Activated CD4-positive, alpha-beta memory T cell treated with anti-CD3 and anti-CD28 coated beads for 36 hours (primary cell): ENCODE measurements at regions not wholly inside any gene's neighbourhood (a gene's known extent, or its start where the extent isn't known, plus 50 kb on each side); places are given as distances from the start of the nearest gene placed in this dataset.
"Not testable (repeated sequence)": the region's sequence is repeated elsewhere in the genome, so short reads cannot be mapped to it uniquely, and the experiment has no call there.

Experiments used
- CTCF ChIA-PET: fragments of 350-600 bp; sonication (Branson Sonifier 250); formaldehyde crosslinking; loops from one replicate; lab custom pipeline; 2021; ENCODE audit warnings: antibody characterized with exemption, inconsistent platforms; lab: Charles Lee
- POLR2A ChIA-PET: fragments of 350-600 bp; sonication (Branson Sonifier 250); formaldehyde crosslinking; loops from one replicate; lab custom pipeline; 2021; ENCODE audit warnings: antibody characterized with exemption; lab: Charles Lee
- DNase-seq: peaks from one replicate; pipeline ENCODE4 v3.0.0-alpha.2; 2020
- H3K27ac Mint-ChIP-seq: one replicate; pipeline ENCODE4 v1.8.0; 2021; ENCODE audit warnings: mixed read lengths
- H3K27me3 Mint-ChIP-seq: one replicate; pipeline ENCODE4 v1.8.0; 2021; ENCODE audit warnings: mixed read lengths
- H3K36me3 Mint-ChIP-seq: one replicate; pipeline ENCODE4 v1.8.0; 2021; ENCODE audit warnings: mixed read lengths
- H3K4me1 Mint-ChIP-seq: one replicate; pipeline ENCODE4 v1.8.0; 2021; ENCODE audit warnings: low read depth, mixed read lengths
- H3K4me3 Mint-ChIP-seq: one replicate; pipeline ENCODE4 v1.8.0; 2021; ENCODE audit warnings: mild to moderate bottlenecking, mixed read lengths
- H3K9me3 Mint-ChIP-seq: one replicate; pipeline ENCODE4 v1.8.0; 2021; ENCODE audit warnings: mixed read lengths
- intact Hi-C: fragments of 100-400 bp; cut with micrococcal nuclease; formaldehyde crosslinking; loops from one replicate; pipeline ENCODE4 v1.15.1; 2023

DNA sequence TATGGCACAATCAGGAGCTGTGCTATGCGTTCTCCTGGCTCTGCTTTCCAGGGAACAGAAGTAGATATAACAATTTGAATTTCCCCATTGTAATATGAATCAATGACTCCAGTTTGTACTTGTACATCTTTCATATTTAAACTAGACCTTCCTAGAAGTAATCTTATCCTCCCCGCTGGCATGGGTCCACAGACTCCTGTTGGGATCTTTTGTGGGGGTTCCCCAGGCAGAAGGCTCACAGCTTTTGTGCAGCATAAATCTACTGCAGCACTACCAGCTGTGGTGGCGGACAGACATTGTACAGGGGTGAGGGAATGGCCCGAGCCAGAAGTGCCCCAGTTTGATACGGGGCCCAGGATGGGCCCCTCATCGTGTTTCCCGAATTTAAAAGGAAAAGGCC, 1042.1 kb downstream of the STPG2 start:
- H3K4me3 Mint-ChIP-seq, H3K27ac Mint-ChIP-seq, H3K4me1 Mint-ChIP-seq, CTCF ChIA-PET, H3K9me3 Mint-ChIP-seq, POLR2A ChIA-PET, intact Hi-C loops, H3K27me3 Mint-ChIP-seq, DNase-seq, H3K36me3 Mint-ChIP-seq: not testable (repeated sequence)

DNA sequence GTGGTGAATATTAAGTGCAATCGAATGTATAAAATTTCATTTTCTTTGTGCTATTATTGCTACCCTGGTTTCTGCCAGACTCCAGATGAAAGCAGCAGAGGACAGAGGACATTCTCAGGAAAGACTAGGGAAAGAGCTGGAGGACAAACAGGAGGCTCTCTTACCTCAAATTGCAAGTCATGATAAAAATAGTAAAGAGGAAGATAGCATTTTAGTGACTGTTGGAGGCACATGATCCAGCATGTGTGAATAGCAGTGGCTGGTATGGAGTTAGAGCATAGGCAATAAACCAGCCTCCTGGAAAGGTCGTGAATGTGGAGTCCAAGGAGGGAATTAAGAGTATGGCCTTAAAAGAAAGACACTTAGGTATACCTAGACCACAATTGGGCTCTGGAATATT, 1040.0 kb downstream of the STPG2 start:
- POLR2A ChIA-PET, result no interaction called here
- H3K4me1 Mint-ChIP-seq, result no peaks in the 10 kb centered on the region
- peaks cover 3% of the 10 kb centered on the region for H3K9me3 Mint-ChIP-seq
- no peaks in the 10 kb centered on the region for H3K27me3 Mint-ChIP-seq
- DNase-seq, result no peak
- no peaks in the 10 kb centered on the region for H3K36me3 Mint-ChIP-seq
- intact Hi-C loops, result no loop called here
- CTCF ChIA-PET, result no interaction called here
- H3K4me3 Mint-ChIP-seq, result no peak overlapping the region
- H3K27ac Mint-ChIP-seq, result no peak overlapping the region

DNA sequence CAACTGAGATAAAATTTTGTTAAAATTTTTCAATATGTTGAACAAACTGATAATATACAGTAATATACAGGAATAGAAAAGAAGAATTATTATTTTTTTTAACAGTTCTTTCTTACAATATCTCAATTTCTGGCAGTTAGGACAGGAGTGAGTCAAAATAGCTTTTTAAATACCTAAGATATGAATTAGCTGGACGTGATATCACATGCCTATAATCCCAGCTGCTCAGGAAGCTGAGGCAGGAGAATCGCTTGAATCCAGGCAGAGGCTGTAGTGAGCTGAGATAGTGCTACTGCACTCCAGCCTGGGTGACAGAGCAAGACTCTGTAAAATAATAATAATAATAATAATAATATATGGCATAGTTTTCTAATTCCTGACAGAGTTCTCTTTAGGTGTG, 1039.3 kb downstream of the STPG2 start:
- intact Hi-C loops, result no loop called here
- no peak for DNase-seq
- no peaks in the 10 kb centered on the region for H3K4me1 Mint-ChIP-seq
- ChIA-PET CTCF (no interaction called here), POLR2A (no interaction called here)
- no peaks in the 10 kb centered on the region for H3K27me3 Mint-ChIP-seq
- H3K9me3 Mint-ChIP-seq, result peaks cover 3% of the 10 kb centered on the region
- no peak overlapping the region for H3K4me3 Mint-ChIP-seq
- H3K27ac Mint-ChIP-seq, result no peak overlapping the region
- H3K36me3 Mint-ChIP-seq, result no peaks in the 10 kb centered on the region

DNA sequence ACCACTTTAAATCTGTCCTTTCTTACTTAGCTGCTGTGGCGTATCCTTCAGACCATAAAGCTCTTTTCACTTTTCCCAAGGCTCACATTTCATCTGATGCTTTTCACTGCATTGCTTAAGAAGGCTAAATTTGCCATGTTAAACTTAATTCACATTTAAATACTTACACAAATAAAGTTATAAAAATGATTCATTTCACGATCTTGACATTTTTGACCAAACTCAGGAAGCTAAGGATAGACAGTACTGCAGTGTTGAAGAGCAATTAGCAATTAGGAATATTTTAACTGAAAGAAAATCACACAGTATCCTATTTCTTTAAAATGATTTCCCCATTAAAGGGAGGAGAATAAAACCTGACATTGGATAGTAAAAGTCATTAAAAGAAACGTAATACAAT, 1038.6 kb downstream of the STPG2 start:
- no peaks in the 10 kb centered on the region for H3K36me3 Mint-ChIP-seq
- no peaks in the 10 kb centered on the region for H3K4me1 Mint-ChIP-seq
- CTCF ChIA-PET, result no interaction called here
- no peak for DNase-seq
- H3K4me3 Mint-ChIP-seq, result no peak overlapping the region
- POLR2A ChIA-PET, result no interaction called here
- no peak overlapping the region for H3K27ac Mint-ChIP-seq
- intact Hi-C loops, result no loop called here
- no peaks in the 10 kb centered on the region for H3K27me3 Mint-ChIP-seq
- H3K9me3 Mint-ChIP-seq, result no peaks in the 10 kb centered on the region

DNA sequence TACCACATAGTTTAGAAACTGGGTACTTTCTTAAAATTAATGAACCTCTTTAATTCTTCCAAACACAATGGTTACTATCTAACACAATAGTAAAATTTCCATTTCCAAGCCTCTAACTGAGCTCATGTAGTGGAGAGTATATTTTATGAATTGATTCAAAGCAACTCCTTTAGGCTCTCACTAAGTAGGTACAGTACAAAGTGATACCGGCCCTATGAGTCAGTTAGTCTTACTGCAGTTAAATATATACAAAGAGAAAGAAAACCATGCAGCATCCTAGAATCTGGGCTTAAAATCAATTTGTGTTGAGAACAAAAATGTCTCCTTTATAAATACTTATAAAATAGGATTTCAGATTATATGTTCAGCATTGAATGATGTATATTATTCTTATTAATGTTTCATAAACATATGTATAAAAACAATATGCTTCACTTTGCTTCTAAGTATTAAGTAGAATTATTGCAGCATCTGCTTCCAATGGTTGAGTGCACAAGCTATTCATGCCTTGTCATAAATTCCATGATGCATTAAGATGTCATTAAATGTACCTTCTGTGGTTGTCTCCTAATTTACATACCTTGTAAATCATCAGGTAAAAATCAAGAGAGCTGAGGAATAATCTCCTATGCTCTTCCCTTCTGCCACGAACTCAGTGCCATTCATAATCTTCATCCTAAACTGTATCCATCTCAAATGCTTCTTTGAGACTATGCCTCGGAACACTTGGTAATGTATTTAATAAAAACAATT, 1037.8 kb downstream of the STPG2 start:
- intact Hi-C loops, result no loop called here
- H3K9me3 Mint-ChIP-seq, result no peaks in the 10 kb centered on the region
- POLR2A ChIA-PET, result no interaction called here
- H3K27ac Mint-ChIP-seq, result no peak overlapping the region
- no peaks in the 10 kb centered on the region for H3K27me3 Mint-ChIP-seq
- no peak overlapping the region for H3K4me3 Mint-ChIP-seq
- no peaks in the 10 kb centered on the region for H3K36me3 Mint-ChIP-seq
- CTCF ChIA-PET, result no interaction called here
- no peak for DNase-seq
- no peaks in the 10 kb centered on the region for H3K4me1 Mint-ChIP-seq

DNA sequence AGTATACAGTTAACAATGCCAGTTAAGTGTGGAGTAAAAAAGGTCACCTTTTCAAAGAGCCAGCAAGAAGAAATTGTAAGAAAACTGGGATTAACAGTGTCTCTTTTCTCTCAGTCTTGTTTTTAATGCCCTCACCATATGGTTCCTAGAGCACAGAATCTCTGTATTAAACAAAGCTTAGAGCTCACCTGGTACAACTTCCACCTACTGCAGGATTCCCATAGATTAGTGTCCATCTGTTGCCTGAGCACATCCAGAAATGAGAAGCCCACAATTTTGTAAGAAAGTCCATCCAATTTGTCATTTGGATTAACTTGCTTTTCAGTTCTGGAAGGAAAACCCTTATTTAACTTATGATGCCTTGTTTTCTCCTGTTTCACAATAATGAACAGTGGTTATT, 1037.1 kb downstream of the STPG2 start:
- Mint-ChIP-seq H3K9me3 (no peaks in the 10 kb centered on the region), H3K4me1 (no peaks in the 10 kb centered on the region), H3K27me3 (no peaks in the 10 kb centered on the region), H3K36me3 (no peaks in the 10 kb centered on the region), H3K27ac (no peak overlapping the region), H3K4me3 (no peak overlapping the region)
- ChIA-PET POLR2A (no interaction called here), CTCF (no interaction called here)
- intact Hi-C loops, result no loop called here
- no peak for DNase-seq

DNA sequence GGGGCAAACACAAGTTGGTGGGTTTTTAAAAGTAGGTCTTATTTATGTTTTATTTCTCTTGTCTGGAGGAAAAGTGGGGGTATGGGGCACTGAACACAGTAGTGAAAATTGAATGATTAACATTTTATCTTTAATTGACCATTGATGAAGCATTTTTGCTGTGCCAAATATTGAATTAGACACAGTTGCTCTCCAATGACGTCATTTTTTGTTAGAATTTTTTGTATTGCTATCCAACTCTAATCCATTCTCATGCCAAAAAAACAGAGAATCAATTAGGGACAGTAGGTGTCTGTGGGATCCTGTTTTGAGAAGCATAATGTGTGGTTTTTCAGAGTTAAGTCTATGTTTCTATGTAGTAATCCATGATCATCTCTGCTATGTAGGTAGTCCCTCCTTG, 1032.8 kb downstream of the STPG2 start:
- Mint-ChIP-seq H3K27ac (no peak overlapping the region), H3K9me3 (no peaks in the 10 kb centered on the region), H3K36me3 (no peaks in the 10 kb centered on the region), H3K4me3 (no peak overlapping the region), H3K4me1 (no peaks in the 10 kb centered on the region), H3K27me3 (no peaks in the 10 kb centered on the region)
- POLR2A ChIA-PET, result no interaction called here
- no peak for DNase-seq
- CTCF ChIA-PET, result no interaction called here
- intact Hi-C loops, result no loop called here

DNA sequence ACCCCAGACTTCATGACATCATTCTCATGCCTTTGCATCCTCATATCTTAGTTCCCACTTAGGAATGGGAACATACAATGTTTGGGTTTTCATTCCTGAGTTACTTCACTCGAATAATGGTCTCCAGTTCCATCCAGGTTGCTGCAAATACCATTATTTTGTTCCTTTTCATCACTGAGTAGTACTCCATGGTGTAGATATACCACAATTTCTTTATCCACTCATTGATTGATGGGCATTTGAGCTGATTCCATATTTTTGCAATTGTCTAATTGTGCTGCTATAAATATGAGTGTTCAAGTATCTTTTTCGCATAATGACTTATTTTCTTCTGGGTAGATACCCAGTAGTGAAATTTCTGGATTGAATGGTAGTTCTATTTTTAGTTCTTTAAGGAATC, 1026.8 kb downstream of the STPG2 start:
- CTCF ChIA-PET, result no interaction called here
- no peak for DNase-seq
- Mint-ChIP-seq H3K4me3 (no peak overlapping the region), H3K9me3 (peaks cover 14% of the 10 kb centered on the region), H3K27me3 (no peaks in the 10 kb centered on the region), H3K27ac (no peak overlapping the region), H3K36me3 (no peaks in the 10 kb centered on the region), H3K4me1 (no peaks in the 10 kb centered on the region)
- intact Hi-C loops, result no loop called here
- POLR2A ChIA-PET, result no interaction called here

DNA sequence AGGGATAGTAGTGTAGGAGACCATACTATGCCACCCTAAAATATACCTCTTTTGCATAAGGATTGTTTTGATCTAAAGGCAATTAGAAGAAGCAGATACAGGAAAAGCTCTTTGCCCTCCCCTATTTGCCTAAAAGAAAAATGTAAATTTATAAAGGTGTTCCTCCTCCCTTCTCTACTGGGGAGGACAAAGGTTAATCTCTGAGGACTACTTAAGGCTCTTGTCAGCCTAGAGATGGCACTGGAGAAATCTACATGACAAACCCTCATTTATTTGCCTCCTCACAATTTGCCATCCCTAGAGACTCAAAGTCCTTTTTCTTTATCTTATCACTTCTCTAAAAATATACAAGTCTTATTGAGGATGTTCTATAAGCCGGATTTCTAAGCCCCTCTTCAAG, 1021.8 kb downstream of the STPG2 start:
- Mint-ChIP-seq H3K4me1 (no peaks in the 10 kb centered on the region), H3K27me3 (no peaks in the 10 kb centered on the region), H3K36me3 (no peaks in the 10 kb centered on the region), H3K4me3 (no peak overlapping the region), H3K9me3 (peaks cover 18% of the 10 kb centered on the region), H3K27ac (no peak overlapping the region)
- ChIA-PET CTCF (no interaction called here), POLR2A (no interaction called here)
- DNase-seq, result no peak
- intact Hi-C loops, result no loop called here

DNA sequence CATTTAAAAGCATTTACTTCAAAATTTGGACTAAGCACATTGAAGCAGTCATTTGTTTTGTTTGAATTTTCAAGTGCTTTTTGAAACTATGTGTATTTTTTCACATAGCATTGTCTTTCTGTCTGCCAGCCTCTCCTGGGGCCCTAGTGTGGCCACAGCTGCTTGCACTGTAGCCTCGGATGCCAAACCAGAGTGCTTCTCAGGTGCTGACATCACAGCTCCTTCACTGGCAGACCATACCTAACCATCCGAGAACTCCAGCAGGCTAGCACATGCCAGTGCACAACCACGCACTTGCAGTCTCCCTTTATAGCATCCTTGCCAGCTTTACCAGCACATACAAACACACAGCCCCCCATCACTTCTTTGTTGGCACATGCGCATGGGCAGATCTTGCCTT, 1019.7 kb downstream of the STPG2 start:
- Mint-ChIP-seq H3K9me3 (peaks cover 10% of the 10 kb centered on the region), H3K4me1 (no peaks in the 10 kb centered on the region), H3K27ac (no peak overlapping the region), H3K4me3 (no peak overlapping the region), H3K36me3 (no peaks in the 10 kb centered on the region), H3K27me3 (no peaks in the 10 kb centered on the region)
- intact Hi-C loops, result no loop called here
- CTCF ChIA-PET, result no interaction called here
- POLR2A ChIA-PET, result no interaction called here
- DNase-seq, result no peak

DNA sequence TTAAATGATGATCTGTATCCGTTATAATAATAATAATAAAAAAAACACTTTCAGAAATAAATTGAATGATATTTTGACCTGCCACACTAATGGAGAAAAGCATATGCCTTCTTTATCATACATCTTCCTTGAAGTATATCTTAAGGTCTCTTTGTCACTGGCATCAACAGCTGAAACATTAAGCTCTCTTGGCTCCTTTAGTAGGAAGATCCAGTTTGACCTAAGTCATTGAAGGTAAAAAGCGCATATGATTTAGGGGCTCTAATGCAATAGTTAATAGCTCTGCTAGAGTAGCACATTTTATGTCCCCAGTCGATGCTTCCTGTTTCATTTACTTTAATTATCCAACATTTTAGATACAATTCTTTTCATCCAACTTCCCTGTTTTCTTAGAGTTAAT, 1010.8 kb downstream of the STPG2 start:
- Mint-ChIP-seq H3K27me3 (no peaks in the 10 kb centered on the region), H3K4me1 (no peaks in the 10 kb centered on the region), H3K9me3 (peaks cover 3% of the 10 kb centered on the region), H3K4me3 (no peak overlapping the region), H3K36me3 (no peaks in the 10 kb centered on the region), H3K27ac (no peak overlapping the region)
- ChIA-PET POLR2A (no interaction called here), CTCF (no interaction called here)
- no peak for DNase-seq
- intact Hi-C loops, result no loop called here

DNA sequence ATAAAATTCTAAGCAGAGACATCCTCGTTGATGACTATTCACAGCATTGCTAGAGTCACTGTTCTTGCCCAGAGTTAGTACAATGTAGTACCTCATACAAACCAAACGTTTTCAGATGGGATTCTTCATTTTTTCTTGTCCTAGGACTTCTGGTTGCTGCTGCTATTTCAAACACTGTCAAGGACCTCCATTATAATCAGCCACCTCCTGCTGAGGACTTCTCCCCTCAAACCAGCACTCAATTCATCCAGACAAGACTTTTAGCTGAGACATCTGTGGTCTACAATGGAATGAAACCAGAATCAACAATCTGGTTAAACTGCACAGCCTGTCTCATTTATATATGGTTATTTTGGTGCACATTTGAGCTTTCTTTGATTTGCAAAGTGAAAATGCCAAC, 1008.8 kb downstream of the STPG2 start:
- DNase-seq, result no peak
- intact Hi-C loops, result no loop called here
- H3K9me3 Mint-ChIP-seq, result peaks cover 8% of the 10 kb centered on the region
- CTCF ChIA-PET, result no interaction called here
- POLR2A ChIA-PET, result no interaction called here
- H3K4me3 Mint-ChIP-seq, result no peak overlapping the region
- no peaks in the 10 kb centered on the region for H3K4me1 Mint-ChIP-seq
- H3K36me3 Mint-ChIP-seq, result no peaks in the 10 kb centered on the region
- H3K27me3 Mint-ChIP-seq, result no peaks in the 10 kb centered on the region
- no peak overlapping the region for H3K27ac Mint-ChIP-seq

DNA sequence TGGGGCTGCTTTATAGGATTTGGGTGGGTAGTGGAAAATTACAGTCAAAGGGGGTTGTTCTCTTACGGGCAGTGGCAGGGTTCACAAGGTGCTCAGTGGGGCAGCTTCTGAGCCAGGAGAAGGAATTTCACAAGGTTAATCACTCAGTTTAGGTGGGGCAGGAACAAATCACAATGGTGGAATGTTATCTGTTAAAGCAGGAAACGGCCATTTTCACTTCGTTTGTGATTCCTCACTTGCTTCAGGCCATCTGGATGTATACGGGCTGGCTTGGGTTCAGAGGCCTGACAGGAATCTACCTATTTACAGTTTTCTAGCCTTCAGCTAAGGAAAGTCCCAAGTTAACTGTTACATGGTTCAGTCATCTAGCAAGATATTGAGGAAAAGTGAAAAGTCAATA, 1003.5 kb downstream of the STPG2 start:
- no peaks in the 10 kb centered on the region for H3K36me3 Mint-ChIP-seq
- DNase-seq, result no peak
- peaks cover 12% of the 10 kb centered on the region for H3K9me3 Mint-ChIP-seq
- no peak overlapping the region for H3K27ac Mint-ChIP-seq
- CTCF ChIA-PET, result no interaction called here
- H3K4me3 Mint-ChIP-seq, result no peak overlapping the region
- no peaks in the 10 kb centered on the region for H3K27me3 Mint-ChIP-seq
- POLR2A ChIA-PET, result no interaction called here
- no peaks in the 10 kb centered on the region for H3K4me1 Mint-ChIP-seq
- intact Hi-C loops, result no loop called here
